GM19455 (cell line): ENCODE measurements at regions not wholly inside any gene's neighbourhood (a gene's known extent, or its start where the extent isn't known, plus 50 kb on each side); places are given as distances from the start of the nearest gene placed in this dataset.
"Not testable (repeated sequence)": the region's sequence is repeated elsewhere in the genome, so short reads cannot be mapped to it uniquely, and the experiment has no call there.

Source experiments
- ATAC-seq: cut with Tn5 transposase; IDR thresholded peaks from one replicate; pipeline ENCODE4 v1.9.1; 2021; ENCODE audit not compliant: unreplicated experiment

DNA sequence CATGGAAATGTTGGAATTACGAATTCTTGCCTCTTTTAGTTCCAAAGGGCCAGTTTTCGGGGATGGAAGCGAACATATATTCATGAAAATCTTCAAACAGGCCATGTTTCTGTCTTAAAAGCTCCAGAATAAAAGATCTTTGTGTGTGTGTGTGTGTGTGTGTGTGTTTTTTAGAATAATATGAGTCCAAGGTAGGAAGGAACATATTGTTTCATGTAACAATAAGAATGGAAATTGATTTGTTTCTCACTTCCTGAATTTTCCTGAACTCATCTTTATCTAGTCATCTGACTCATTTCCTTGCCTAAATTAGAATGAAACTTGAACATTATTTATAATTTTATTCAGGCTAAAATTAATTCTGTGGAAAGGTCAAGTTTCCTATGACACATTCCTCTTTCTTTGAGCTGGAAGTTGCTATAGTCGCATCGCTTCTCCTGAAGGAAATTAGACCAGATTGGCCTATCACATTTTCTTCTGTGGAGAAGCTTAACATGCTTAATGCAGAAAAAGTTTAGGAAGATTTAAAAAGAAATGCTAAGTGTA is 805.1 kb upstream of the ADAMTS5 start:
- no peak for ATAC-seq

DNA sequence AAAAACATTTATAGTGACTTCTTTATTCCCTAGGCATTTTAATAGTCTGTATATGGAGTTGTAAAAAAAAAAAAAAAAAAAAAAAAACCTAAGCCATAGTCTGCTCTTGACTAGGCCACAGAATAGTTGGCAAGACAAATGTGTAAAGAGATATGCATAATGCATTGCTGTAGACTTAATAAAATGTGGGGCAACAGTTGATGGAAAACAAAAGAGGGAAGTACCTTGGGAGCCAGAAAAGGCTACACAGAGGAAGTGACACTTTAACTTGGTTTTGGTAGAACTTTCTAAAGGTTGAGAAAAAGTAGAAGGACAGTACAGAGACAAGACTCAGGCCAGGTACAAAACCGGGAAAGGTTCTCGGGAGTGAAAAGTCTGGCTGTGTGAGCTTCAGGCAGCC is 802.9 kb upstream of the ADAMTS5 start:
- no peak for ATAC-seq

DNA sequence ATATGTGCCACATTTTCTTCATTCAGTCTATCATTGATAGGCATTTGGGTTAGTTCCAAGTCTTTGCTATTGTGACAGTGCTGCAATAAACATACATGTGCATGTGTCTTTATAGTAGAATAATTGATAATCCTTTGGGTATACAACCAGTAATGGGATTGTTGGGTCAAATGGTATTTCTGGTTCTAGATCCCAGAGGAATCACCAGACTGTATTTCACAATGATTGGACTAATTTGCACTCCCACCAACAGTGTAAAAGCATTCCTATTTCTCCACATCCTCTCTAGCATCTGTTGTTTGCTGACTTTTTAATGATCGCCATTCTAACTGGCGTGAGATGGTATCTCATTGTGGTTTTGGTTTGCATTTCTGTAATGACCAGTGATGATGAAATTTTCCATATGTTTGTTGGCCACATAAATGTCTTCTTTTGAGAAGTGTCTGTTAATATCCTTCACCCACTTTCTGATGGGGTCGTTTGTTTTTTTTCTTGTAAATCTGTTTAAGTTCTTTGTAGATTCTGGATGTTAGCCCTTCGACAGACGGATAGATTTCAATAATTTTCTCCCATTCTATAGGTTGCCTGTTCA is 801.3 kb upstream of the ADAMTS5 start:
- not testable (repeated sequence) for ATAC-seq

DNA sequence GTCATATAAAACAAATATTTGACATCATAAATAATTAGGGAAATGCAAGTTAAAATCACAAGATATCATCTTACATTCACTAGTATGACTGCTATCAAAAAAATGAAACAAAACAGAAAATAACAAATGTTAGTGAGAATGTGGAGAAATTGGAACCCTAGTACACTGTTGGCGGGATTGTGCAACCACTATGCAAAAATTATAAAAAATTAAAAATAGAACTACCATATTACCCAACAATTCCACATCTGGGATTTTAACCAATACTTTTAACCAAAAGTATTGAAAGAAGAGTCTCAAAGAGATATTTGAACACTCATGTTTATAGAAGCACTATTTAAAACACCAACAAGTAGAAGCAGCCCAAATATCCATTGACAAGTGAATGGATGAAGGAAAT is 797.2 kb upstream of the ADAMTS5 start:
- ATAC-seq, result no peak

DNA sequence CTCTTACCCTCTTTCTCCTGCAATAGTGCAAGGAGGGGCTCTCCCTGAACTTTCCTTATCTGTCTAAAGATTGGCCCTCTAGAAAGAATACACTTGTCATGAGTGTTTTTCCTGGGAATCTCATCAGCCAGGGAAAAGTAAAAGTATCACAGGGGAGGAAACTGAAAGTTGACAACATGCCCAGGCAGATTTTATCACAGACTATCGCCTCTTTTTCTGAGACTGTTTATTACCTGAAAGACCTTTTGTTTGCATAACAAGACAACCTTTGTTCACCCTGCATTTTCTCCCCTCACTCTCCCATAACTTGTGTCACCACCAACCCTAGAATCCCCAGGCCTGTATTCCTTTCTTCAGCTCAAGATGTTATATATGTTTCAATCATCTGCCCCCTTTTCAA is 794.7 kb upstream of the ADAMTS5 start:
- ATAC-seq, result no peak

DNA sequence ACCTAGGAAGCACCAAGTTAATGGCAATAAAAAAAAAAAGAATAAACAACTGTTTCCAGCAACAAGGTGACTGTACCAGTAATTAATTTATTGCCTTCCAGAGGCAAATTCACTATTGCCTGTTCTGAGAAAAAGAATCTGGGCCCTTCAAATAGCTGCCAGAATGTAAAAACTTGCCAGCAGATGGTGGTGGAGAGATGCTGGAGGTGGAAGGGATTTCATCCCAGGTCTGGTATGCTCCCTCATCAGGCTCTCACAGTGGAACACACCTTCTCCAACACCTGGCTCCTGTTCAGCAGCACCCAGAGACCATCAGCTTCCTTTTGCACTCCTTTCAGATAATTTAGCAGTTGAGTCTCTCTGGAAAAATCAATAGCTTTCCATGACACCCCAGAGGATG is 792.9 kb upstream of the ADAMTS5 start:
- ATAC-seq, result no peak

DNA sequence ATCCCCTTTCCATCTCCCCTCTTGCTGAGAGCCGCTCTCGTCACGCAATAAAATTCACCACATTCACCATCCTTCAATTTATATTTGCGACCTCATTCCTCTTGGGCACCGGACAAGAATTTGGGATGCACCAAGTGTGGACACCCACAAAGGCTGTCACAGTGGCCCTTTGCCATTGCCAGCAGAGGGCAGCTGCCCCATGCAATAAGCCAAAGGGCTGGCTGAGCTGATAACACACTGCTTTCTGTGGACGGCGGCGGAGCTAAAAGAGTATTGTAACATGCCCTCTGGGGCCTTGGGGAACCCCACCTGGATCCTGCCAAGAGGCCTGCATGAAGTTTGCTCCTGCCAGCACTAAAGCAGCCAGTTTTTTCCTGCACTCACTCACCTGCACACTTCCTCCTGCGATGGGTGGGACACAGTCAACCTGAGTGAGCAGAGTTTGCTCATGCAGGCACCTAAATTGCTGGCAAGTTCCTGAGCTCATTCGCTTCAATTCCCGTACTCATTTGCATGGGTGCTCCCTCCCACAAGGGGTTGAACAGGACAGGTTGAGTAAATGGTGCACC is 792.3 kb upstream of the ADAMTS5 start:
- ATAC-seq, result no peak

DNA sequence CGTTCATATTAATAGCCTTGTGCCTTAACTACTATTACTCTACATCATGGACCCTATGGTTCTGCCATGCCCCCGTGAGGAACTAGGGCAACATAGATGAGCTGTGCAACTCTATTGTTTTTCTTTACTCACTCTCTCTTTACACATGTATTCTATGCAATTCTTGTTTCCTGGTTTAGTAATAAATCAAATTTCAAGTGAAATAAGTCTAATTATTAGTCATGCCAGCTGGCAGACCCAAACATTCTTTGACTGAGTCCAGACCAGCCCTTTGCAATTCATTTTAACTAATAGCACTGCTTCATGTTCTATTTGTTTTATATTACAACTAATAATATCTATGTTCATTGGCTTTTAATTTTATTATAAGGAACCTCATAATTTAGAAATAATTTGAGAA is 789.3 kb upstream of the ADAMTS5 start:
- no peak for ATAC-seq

DNA sequence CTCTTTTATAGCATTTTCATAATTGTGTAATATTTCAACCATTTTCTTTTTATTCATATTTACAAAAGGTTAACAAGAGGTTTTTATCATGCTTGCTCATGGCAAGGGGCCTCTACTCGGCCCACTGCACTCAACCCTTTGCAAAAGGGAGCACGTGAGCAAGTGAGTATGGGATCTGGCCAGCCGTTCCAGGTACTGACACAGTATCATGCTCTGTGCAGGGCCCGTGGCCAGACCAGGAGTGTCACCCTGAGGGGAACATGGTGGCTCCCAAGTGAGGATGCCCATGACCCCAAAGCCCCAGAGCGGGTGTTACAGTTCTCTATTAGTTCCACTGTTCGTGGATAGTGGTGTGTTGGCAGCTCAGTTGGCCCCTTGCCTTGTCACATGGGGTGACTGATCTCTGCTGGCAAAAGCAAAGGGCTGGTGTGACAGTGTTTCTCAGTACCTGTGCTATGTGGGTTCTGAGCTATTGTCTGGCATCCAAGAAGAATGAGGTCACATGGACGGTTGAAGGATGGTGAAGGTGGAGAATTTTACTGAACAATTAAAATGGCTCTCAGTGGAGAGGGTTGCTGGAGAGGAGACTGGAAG is 777.2 kb upstream of the ADAMTS5 start:
- ATAC-seq, result no peak

DNA sequence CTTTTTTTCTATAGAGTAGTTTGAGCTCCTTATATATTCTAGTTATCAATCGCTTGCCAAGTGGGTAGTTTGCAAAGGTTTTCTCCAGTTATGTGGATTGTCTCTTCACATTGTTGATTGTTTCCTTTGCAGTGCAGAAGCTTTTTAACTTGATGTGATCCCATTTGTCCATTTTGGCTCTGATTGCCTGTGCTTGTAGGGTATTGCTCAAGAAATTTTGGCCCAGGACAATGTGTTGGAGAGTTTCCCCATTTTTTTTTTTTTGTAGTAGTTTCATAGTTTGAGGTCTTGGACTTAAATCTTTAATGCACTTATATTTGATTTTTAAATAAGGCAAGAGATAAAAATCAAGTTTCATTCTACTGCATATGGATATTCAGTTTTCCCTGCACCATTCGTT is 774.8 kb upstream of the ADAMTS5 start:
- ATAC-seq, result no peak

DNA sequence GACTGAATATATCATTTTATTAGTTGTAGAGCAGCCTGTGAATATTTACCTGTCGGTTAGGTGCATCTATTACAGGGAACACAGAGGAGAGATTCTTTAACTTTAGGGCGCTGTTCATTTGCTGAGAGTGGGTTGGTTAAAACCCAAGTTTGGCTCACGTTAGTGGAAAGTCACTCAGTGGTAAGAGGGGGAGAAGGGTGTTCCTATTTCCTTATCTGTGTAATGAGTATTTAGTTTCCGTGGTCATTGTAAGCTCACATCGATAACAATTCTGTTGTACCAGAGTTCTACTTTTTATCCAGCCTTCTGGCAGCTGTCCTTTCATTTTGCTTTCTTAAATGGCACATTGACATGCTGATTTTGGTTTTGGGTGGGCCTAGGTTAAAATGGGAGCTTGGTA is 773.2 kb upstream of the ADAMTS5 start:
- no peak for ATAC-seq

DNA sequence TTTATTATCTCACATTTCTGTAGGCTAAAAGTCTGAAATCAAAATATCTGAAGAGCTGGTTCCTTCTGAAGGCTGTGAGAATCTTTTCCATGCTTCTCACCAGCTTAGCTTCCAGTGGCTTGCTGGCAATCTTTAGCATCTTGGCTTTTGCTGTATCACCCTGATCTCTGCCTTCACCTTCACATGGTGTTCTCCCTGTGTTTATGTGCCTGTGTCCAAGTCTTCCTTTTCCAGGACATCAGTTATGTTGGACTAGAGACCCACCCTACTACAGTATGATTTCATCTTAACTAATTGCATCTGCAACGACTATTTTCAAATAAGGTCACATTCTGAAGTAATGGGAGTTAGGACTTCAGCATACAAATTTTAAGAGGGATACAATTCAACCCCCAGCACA is 772.3 kb upstream of the ADAMTS5 start:
- no peak for ATAC-seq

DNA sequence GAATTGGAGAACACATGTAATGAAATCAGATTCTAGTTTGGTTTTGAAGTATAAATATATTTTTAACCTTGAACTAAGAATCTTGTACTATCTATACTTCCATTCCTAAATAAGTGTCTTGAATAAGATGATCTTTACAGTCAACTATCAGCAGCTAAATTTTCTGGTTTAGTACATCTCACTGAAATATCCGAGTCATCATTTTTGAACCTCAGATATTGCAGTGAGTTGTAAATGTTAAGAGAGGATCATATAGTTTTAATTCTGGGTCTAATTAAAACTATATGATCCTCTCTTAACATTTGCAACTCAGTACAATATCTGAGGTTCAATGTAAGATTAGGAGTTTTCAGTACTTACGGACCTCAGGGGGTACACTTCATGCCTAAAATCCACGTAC is 768.8 kb upstream of the ADAMTS5 start:
- ATAC-seq, result no peak

DNA sequence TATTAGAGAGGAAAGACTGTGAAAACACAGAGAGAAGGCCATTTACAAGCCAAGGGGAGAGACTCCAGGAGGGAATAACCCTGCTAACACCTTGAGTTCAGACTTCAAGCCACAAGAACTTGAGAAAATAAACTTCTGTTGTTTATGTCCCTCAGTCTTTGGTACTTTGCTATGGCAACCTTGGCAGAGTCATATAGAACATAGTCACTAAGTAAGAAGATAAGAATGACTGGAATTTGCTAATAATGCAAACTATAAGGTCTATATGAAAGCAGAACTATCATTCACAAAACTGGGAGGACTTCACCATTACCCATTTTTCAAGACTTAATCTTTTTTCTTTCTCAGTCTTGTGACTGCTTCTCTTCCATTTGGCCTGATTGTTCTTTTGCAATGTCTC is 767.3 kb upstream of the ADAMTS5 start:
- no peak for ATAC-seq

DNA sequence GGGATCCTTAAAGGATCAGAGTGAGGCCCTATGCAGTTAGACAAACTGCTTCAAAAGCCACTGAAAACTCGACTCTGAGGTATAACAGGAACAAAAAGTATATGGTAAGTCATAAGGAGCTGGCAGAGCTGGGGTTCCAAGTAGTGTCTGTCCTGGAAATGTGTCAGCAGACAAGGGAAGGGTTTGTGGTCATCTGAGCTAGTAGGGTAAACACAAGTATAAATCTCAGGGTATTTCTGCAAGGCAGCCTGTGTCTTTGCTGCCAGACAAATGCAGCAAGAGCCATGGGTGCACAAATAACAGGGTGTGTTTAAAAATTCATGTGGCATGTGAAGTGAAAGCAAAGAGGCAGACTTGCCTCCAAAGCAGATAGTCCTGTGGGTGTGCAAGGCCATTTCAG is 759.0 kb upstream of the ADAMTS5 start:
- no peak for ATAC-seq

DNA sequence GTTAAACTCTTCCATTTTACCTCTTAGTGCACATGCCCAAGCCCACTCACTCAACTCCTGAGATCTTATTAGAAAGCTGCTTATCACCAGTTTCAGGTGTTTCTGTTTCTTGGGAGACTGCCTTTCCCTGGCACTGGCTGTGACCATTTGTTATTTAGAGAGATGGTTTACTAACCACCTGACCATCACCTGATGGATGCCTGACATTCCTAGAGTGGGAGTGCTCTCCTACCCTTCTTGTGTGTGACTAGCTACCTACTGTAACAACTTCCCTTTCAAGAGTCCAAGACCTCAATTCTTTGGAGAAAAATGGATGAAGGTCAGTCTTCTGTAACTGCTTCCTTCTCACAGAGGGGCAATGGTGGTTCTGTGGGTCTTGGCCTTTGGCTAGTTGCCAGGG is 755.2 kb upstream of the ADAMTS5 start:
- ATAC-seq, result no peak

DNA sequence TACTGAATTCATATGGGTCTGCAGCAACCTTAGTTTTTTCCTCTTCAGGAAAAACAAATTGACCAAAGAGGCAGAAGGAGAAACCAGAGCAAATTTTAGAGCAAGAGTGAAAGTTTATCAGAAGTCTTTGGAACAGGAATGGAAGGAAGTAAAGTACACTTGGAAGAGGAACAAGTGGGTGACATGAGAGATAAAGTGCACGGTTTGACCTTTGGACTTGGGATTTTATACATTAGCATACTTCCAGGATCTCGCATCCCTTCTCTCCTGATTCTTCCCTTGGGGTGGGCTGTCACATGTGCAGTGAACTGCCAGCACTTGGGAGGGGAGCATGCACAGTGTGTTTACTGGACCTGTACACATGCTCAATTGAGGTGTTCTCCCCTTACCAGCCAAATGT is 754.8 kb upstream of the ADAMTS5 start:
- ATAC-seq, result no peak

DNA sequence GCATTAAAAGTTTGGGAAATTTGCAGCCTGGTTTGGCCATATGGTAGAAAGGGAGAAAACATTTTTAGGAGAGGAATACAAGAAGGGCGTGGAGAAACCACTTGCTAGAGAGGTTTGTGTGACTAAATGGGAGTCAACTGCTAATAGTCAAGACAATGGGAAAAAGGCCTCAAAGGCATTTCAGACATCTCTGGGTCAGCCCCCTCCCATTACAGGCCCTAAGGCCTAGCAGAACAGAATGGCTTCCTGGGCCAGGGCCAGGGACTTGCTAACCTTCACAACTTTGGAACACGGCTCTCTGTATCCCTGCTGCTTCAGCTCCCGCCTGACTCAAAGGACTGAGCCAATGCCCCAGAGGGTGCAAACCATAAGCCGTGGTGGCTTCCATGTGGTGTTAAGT is 752.3 kb upstream of the ADAMTS5 start:
- ATAC-seq, result no peak

DNA sequence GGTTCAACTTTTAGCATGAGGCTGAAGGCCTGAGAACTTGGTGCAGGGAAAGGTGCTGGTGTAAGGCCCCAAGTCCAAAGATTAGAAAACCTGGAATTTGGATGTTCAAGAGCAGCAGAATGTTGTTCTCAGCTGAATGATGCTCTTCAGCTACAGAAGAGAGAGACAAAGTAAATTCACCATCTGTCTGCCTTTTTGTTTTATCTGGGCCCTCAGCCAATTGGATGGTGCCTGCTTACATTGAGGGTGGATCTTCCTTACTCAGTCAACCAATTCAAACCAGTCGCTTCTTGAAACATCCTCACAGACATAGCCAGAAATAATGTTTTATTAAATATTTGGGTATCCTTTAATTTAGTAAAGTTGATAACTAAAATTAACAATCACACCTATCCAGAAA is 748.2 kb upstream of the ADAMTS5 start:
- ATAC-seq, result no peak

DNA sequence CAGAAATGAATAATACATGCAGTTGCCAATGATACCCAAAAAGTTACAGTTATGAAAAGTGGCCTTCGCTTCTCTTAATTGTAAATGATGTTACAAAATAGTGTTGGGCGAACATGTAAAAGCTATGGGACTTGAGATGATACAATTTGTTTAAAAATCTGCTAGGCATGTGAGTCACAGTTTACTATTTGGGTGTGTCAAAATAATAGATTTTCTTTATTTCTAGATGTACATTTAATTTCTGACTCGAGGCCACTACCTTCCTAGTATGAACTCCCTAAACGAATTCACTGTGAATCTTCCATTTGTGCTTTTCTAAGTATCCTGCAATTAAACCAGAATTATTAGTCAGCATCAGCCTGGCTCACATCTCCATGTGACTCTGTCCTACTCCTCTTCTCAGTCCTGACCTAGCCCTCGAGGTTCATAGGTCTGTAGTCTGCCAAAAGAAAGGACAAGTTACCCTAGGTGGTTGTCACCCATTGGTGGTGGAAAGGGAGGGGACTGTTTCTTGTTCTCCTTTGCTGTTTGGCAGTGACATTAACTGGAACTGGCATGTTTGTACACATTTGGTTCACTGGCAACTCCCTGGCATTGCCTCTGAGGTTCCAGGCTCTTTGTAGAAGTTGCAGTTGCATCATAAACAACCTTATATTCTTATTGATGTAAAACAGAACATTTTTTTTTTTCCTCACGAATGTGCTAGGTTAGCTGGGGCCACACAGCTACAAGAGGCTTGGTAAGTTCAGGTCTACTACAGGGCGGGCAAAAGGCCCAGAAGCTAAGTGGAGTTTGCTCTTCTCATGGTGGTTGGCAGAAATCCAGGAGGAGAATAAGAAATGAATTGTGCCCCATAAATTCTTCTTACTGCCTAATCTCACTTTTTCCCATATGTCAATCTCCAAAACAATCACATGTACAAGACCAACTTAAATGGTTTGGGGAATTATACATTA is 746.5 kb upstream of the ADAMTS5 start:
- ATAC-seq, result no peak

DNA sequence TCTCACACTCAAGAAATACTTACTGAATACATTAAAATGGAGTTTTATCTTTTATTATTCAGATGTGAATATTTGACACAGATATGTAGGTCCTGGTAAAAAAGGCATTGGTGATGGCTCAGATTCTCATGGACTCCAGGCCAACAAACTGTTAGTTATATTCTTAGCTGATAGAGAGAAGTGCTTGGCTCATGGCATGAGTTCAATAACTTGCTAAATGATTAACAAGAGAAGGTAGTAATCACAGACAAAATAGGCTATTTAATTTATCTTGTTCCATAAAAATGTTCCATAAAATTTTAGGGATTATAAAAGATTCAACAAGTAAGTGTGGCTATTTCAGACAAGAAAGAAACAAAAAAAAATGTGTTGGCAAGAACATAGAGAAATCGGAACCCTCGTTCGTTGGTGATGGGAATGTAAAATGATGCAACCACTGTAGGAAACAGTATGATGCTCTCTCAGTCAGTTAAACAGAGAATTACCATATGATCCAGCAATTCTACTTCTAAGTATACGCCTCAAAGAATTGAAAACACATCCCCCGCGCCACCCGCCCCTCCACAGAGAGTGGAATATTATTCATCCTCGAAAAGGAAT is 737.8 kb upstream of the ADAMTS5 start:
- ATAC-seq, result no peak
